Heart left ventricle (tissue), 16 donors: ENCODE measurements at regions not wholly inside any gene's neighbourhood (a gene's known extent, or its start where the extent isn't known, plus 50 kb on each side); places are given as distances from the start of the nearest gene placed in this dataset.

ENCODE experiments used
- ATAC-seq, 4 donors: fragments of 200-7000 bp; cut with Tn5 transposase; one replicate each; pipeline ENCODE4 v1.9.1; 2020 to 2022; ENCODE audit warnings: moderate library complexity in 4 of 4, mild to moderate bottlenecking in 3 of 4, moderate number of reproducible peaks in 1 of 4
- DNase-seq, 5 donors: peaks; one replicate each; pipeline ENCODE4 v3.0.0-alpha.2; 2020
- H3K27ac ChIP-seq, 12 donors: fragments of 200-600 bp; sonication (generic) in 4 of 12; one replicate each; pipeline versions ENCODE4 v1.5.0 to v1.8.0; 2016 to 2022; ENCODE audit warnings: mild to moderate bottlenecking in 2 of 12
- H3K27me3 ChIP-seq, 9 donors: fragments of 200-600 bp; sonication (generic) in 2 of 9; one replicate each; pipeline versions ENCODE4 v1.5.1 to v1.8.0; 2016 to 2022; ENCODE audit warnings: mild to moderate bottlenecking in 3 of 9
- H3K36me3 ChIP-seq, 9 donors: fragments of 200-600 bp; sonication (generic) in 2 of 9; one replicate each; pipeline versions ENCODE4 v1.5.0 to v1.8.0; 2018 to 2022; ENCODE audit warnings: mild to moderate bottlenecking in 2 of 9
- H3K4me1 ChIP-seq, 12 donors: fragments of 200-600 bp; sonication (generic) in 4 of 12; one replicate each; pipeline versions ENCODE4 v1.5.0 to v1.8.0; 2016 to 2022; ENCODE audit warnings: mild to moderate bottlenecking in 3 of 12
- H3K4me3 ChIP-seq, 12 donors: fragments of 200-600 bp; sonication (generic) in 4 of 12; one replicate each; pipeline versions ENCODE4 v1.5.0 to v1.8.0; 2017 to 2022; ENCODE audit warnings: mild to moderate bottlenecking in 9 of 12, moderate library complexity in 4 of 12
- H3K9me3 ChIP-seq, 12 donors: fragments of 200-600 bp; sonication (generic) in 4 of 12; one replicate each; pipeline versions ENCODE4 v1.5.0 to v1.8.0; 2016 to 2022; ENCODE audit warnings: mild to moderate bottlenecking in 1 of 12
- CTCF ChIP-seq, 12 donors: fragments of 200-600 bp; sonication (generic) in 4 of 12; IDR thresholded peaks; one replicate each; pipeline versions ENCODE4 v1.5.0 to v1.8.0; 2018 to 2022; ENCODE audit warnings: antibody characterized with exemption in 12 of 12, mild to moderate bottlenecking in 5 of 12
- POLR2A ChIP-seq, 2 donors: fragments of 450-650 bp; IDR thresholded peaks; one replicate each; pipeline ENCODE4 v1.6.1; 2017; ENCODE audit warnings: antibody characterized with exemption in 2 of 2, mild to moderate bottlenecking in 2 of 2, moderate library complexity in 2 of 2
- WGBS, 4 donors: extraction: QIAGEN DNeasy Blood & Tissue Kit in 2 of 4; methylation state at CpG; one replicate each; pipeline versions ENCODE4 v1.1.5 to v1.1.7; 2013 to 2018; 5-methylcytosine and 5-hydroxymethylcytosine counted together
- intact Hi-C, 10 donors: fragments of 100-400 bp; cut with DNase I; formaldehyde crosslinking; loops; one replicate each; pipeline versions ENCODE4 v1.11.1 to v1.14.2; 2022
- donor health status: ischemic (EF 13 %, LVEDD 7.1; RV severe dilation, severe dysfunction).
- donor health status: healthy with polysubstance abuse.
- donor health status: DM: no; HTN: yes; CAD: no.
- donor health status: DM: no; HTN: no; CAD: no.
- donor health status: ischemic (EF 25% LVEDD 6.9; RV normal size, moderate dysfunction).
- donor health status: ischemic (EF 25% LVEDD 5.7; RV mildly dilated, moderate dysfunction).
- donor health status: healthy.
- donor health status: DM: yes; HTN: yes; CAD: no.
- donor health status: ischemic (EF 35%, LVEDD 5.7; RV mildly dilated, moderate dysfunction).
- donor health status: nonischemic (EF 11% LVEDD 7.7; RV severe dilation, severe dysfunction).
- donor health status: DM: yes; HTN: yes; CAD: no.
- donor health status: PGD.
- donor health status: ischemic (EF 29% LVEDD 5.4; RV normal size, mild dysfunction).
- donor health status: nonischemic (EF 23%, LVEDD 6.1; RV moderate dilation, normal function).

GRCh38 chr1:95427525-95427924, 193.5 kb downstream of the RWDD3 start:
- Histone ChIP-seq H3K36me3 (no peaks in the 10 kb centered on the region), H3K9me3 (no peaks in the 10 kb centered on the region), H3K27ac (no peak overlapping the region), H3K4me3 (no peak overlapping the region), H3K27me3 (no peaks in the 10 kb centered on the region), H3K4me1 (no peaks in the 10 kb centered on the region)
- DNase-seq, result no peak
- ATAC-seq, result no peak
- intact Hi-C loops, result no loop called here
- TF ChIP-seq CTCF (IDR thresholded peaks at IDR 0.05) (no peak), POLR2A (IDR thresholded peaks at IDR 0.05) (no peak)

- TF ChIP-seq POLR2A (IDR thresholded peaks at IDR 0.05), result no peak
- TF ChIP-seq CTCF (IDR thresholded peaks at IDR 0.05), result no peak
- 61 to 82% (median 69%) methylated on average over 2 of the region's 2 CpGs for WGBS, 4 donors
- ATAC-seq (no peak), DNase-seq (no peak)
- Histone ChIP-seq H3K4me1 (no peaks in the 10 kb centered on the region), H3K27me3 (no peaks in the 10 kb centered on the region), H3K36me3 (no peaks in the 10 kb centered on the region), H3K4me3 (no peak overlapping the region), H3K9me3 (peaks cover 0 to 5% (median 0%) of the 10 kb centered on the region in 12 donors), H3K27ac (no peak overlapping the region)
- intact Hi-C loops, result no loop called here
Measured at GRCh38 chr1:95431235-95431634, 197.2 kb downstream of the RWDD3 start.

GRCh38 chr1:95435611-95436010, 201.6 kb downstream of the RWDD3 start:
- intact Hi-C loops, result loop anchor here in 1 of 10 donors (5.0 kb wide), 1 partner anchor 352 kb away; no protein-coding TSS in a partner anchor
- ATAC-seq, result no peak
- TF ChIP-seq CTCF (IDR thresholded peaks at IDR 0.05) (no peak), POLR2A (IDR thresholded peaks at IDR 0.05) (no peak)
- Histone ChIP-seq H3K4me3 (no peak overlapping the region), H3K9me3 (peaks cover 0 to 5% (median 0%) of the 10 kb centered on the region in 12 donors), H3K27me3 (no peaks in the 10 kb centered on the region), H3K36me3 (no peaks in the 10 kb centered on the region), H3K27ac (no peak overlapping the region), H3K4me1 (no peaks in the 10 kb centered on the region)
- WGBS, 4 donors, result 81 to 94% (median 86%) methylated on average over 3 of the region's 3 CpGs
- DNase-seq, result no peak

GRCh38 chr1:95437011-95437410, 203.0 kb downstream of the RWDD3 start:
- no peak overlapping the region for H3K4me3 ChIP-seq
- no peaks in the 10 kb centered on the region for H3K4me1 ChIP-seq
- TF ChIP-seq CTCF (IDR thresholded peaks at IDR 0.05) (no peak), POLR2A (IDR thresholded peaks at IDR 0.05) (no peak)
- no peak overlapping the region for H3K27ac ChIP-seq
- ATAC-seq (no peak), DNase-seq (no peak)
- H3K36me3 ChIP-seq, result no peaks in the 10 kb centered on the region
- intact Hi-C loops, result loop anchor here in 1 of 10 donors (5.0 kb wide), 1 partner anchor 350 kb away; no protein-coding TSS in a partner anchor
- H3K27me3 ChIP-seq, result no peaks in the 10 kb centered on the region
- H3K9me3 ChIP-seq, result peaks cover 0 to 5% (median 0%) of the 10 kb centered on the region in 12 donors
- 53 to 90% (median 70%) methylated on average over 3 of the region's 3 CpGs for WGBS, 4 donors
